NCI-H1930 (cell line): ENCODE measurements at regions not wholly inside any gene's neighbourhood (a gene's known extent, or its start where the extent isn't known, plus 50 kb on each side); places are given as distances from the start of the nearest gene placed in this dataset.

ENCODE experiments used
- DNase-seq, 2 experiments: peaks; one replicate each; lab custom pipeline; 2025; lab: John Stamatoyannopoulos, UW

GRCh38 chr2:209369656-209370055 lies 54.2 kb upstream of the MAP2 start:
- DNase-seq = no peak

- DNase-seq = no peak
Measured at GRCh38 chr2:209371407-209371806, 52.4 kb upstream of the MAP2 start.
